Endodermal cell (in vitro differentiated cells): ENCODE measurements at regions not wholly inside any gene's neighbourhood (a gene's known extent, or its start where the extent isn't known, plus 50 kb on each side); places are given as distances from the start of the nearest gene placed in this dataset.

Experiments
- DNase-seq: peaks from one replicate; pipeline ENCODE4 v3.0.0-alpha.2; 2017
- H3K27ac ChIP-seq: 2 replicates; pipeline ENCODE4 v1.5.1; 2013; ENCODE audit warnings: mild to moderate bottlenecking, low read depth, low read length, moderate library complexity
- H3K27me3 ChIP-seq: 2 replicates; pipeline ENCODE4 v1.6.1; 2013; ENCODE audit warnings: mild to moderate bottlenecking, low read length, moderate library complexity; ENCODE audit not compliant: insufficient read depth, control insufficient read depth, poor library complexity, severe bottlenecking
- H3K36me3 ChIP-seq: 2 replicates; pipeline ENCODE4 v1.7.0; 2013; ENCODE audit warnings: mild to moderate bottlenecking, low read length, moderate library complexity; ENCODE audit not compliant: control insufficient read depth, insufficient read depth
- H3K4me1 ChIP-seq: one replicate; pipeline ENCODE4 v1.7.0; 2013; ENCODE audit warnings: low read length; ENCODE audit not compliant: control insufficient read depth, insufficient read depth
- H3K4me3 ChIP-seq: 2 replicates; pipeline ENCODE4 v1.5.1; 2013; ENCODE audit warnings: mild to moderate bottlenecking, low read length, moderate library complexity
- H3K9ac ChIP-seq: 2 replicates; pipeline ENCODE4 v1.6.1; 2013; ENCODE audit warnings: mild to moderate bottlenecking, low read length, moderate library complexity; ENCODE audit not compliant: poor library complexity, severe bottlenecking; ENCODE audit errors: extremely low read depth
- H3K9me3 ChIP-seq: 2 replicates; pipeline ENCODE4 v1.6.1; 2013; ENCODE audit warnings: mild to moderate bottlenecking, low read length, moderate library complexity; ENCODE audit not compliant: control insufficient read depth
- H3K27ac Mint-ChIP-seq: 2 replicates; pipeline ENCODE4 v1.8.0; 2020; ENCODE audit warnings: mixed read lengths
- H3K27me3 Mint-ChIP-seq: 2 replicates; pipeline ENCODE4 v1.8.0; 2021; ENCODE audit warnings: mild to moderate bottlenecking, mixed read lengths; ENCODE audit not compliant: insufficient read depth
- H3K36me3 Mint-ChIP-seq: 2 replicates; pipeline ENCODE4 v1.8.0; 2020; ENCODE audit warnings: low read depth, mixed read lengths
- H3K4me1 Mint-ChIP-seq: 2 replicates; pipeline ENCODE4 v1.8.0; 2020; ENCODE audit warnings: mixed read lengths
- H3K4me3 Mint-ChIP-seq: 2 replicates; pipeline ENCODE4 v1.8.0; 2020; ENCODE audit warnings: mild to moderate bottlenecking, moderate library complexity, mixed read lengths
- H3K9me3 Mint-ChIP-seq: 2 replicates; pipeline ENCODE4 v1.8.0; 2020; ENCODE audit warnings: mild to moderate bottlenecking, mixed read lengths
- CTCF ChIP-seq: fragments of 200-600 bp; sonication (generic); conservative IDR thresholded peaks from 2 replicates; pipeline ENCODE4 v1.5.0; 2021; ENCODE audit warnings: antibody characterized with exemption, mild to moderate bottlenecking
- WGBS, 2 experiments: methylation state at CpG; one replicate each; pipeline versions ENCODE4 v1.1.5 to v1.1.7; 2013; ENCODE audit warnings: missing lambda C conversion rate in 2 of 2, mixed read lengths in 1 of 2; ENCODE audit not compliant: insufficient coverage in 1 of 2, insufficient read length in 1 of 2; 5-methylcytosine and 5-hydroxymethylcytosine counted together

- H3K27ac ChIP-seq: no peak overlapping the region
- no peaks in the 10 kb centered on the region for H3K36me3 ChIP-seq
- no peaks in the 10 kb centered on the region for H3K36me3 Mint-ChIP-seq
- no peak overlapping the region for H3K27ac Mint-ChIP-seq
- no peak overlapping the region for H3K9ac ChIP-seq
- no peaks in the 10 kb centered on the region for H3K27me3 Mint-ChIP-seq
- H3K4me3 ChIP-seq: no peak overlapping the region
- H3K27me3 ChIP-seq: no peaks in the 10 kb centered on the region
- H3K9me3 ChIP-seq: no peaks in the 10 kb centered on the region
- peaks cover 13% of the 10 kb centered on the region for H3K9me3 Mint-ChIP-seq
- no peak overlapping the region for H3K4me3 Mint-ChIP-seq
- peaks cover 20% of the 10 kb centered on the region for H3K4me1 Mint-ChIP-seq
- TF ChIP-seq CTCF: no peak
- no peaks in the 10 kb centered on the region for H3K4me1 ChIP-seq
- 96 to 100% methylated on average over 3 of the region's 3 CpGs for WGBS, 2 experiments
- no peak for DNase-seq
Measured at GRCh38 chr2:63658176-63658968, 69.6 kb downstream of the MDH1 start.

- no peaks in the 10 kb centered on the region for H3K27me3 ChIP-seq
- no peak for DNase-seq
- TF ChIP-seq CTCF: no peak
- H3K9me3 ChIP-seq: peaks cover 5% of the 10 kb centered on the region
- H3K4me3 ChIP-seq: no peak overlapping the region
- no peak overlapping the region for H3K4me3 Mint-ChIP-seq
- H3K27ac ChIP-seq: no peak overlapping the region
- H3K9ac ChIP-seq: no peak overlapping the region
- no peaks in the 10 kb centered on the region for H3K27me3 Mint-ChIP-seq
- no peak overlapping the region for H3K27ac Mint-ChIP-seq
- H3K9me3 Mint-ChIP-seq: peaks cover 7% of the 10 kb centered on the region
- no peaks in the 10 kb centered on the region for H3K36me3 Mint-ChIP-seq
- H3K36me3 ChIP-seq: no peaks in the 10 kb centered on the region
- H3K4me1 Mint-ChIP-seq: peaks cover 22% of the 10 kb centered on the region
- no peaks in the 10 kb centered on the region for H3K4me1 ChIP-seq
Measured at GRCh38 chr2:63660060-63660459, 71.3 kb downstream of the MDH1 start.

- Histone ChIP-seq H3K4me1 (no peaks in the 10 kb centered on the region), H3K9me3 (peaks cover 5% of the 10 kb centered on the region), H3K27me3 (no peaks in the 10 kb centered on the region), H3K36me3 (no peaks in the 10 kb centered on the region), H3K4me3 (no peak overlapping the region), H3K27ac (no peak overlapping the region), H3K9ac (no peak overlapping the region)
- no peak for DNase-seq
- TF ChIP-seq CTCF: no peak
- H3K9me3 Mint-ChIP-seq: peaks cover 7% of the 10 kb centered on the region
- no peak overlapping the region for H3K4me3 Mint-ChIP-seq
- H3K36me3 Mint-ChIP-seq: no peaks in the 10 kb centered on the region
- peaks cover 22% of the 10 kb centered on the region for H3K4me1 Mint-ChIP-seq
- no peak overlapping the region for H3K27ac Mint-ChIP-seq
- H3K27me3 Mint-ChIP-seq: no peaks in the 10 kb centered on the region
Measured at GRCh38 chr2:63661076-63661475, 72.3 kb downstream of the MDH1 start.
